ENCODE measurements at regions not wholly inside any gene's neighbourhood (a gene's known extent, or its start where the extent isn't known, plus 50 kb on each side); places are given as distances from the start of the nearest gene placed in this dataset.
A peak's percentile ranks its signal among the peaks of the same experiment; 100 is the strongest.

GRCh38 chr9:20225826-20226225, 396.5 kb downstream of the MLLT3 start:
- Mint-ChIP-seq H3K27ac (ENCODE audit: unreplicated experiment) (no peak overlapping the region), H3K4me1 (ENCODE audit: unreplicated experiment) (peaks cover 11% of the 10 kb centered on the region), H3K36me3 (ENCODE audit: unreplicated experiment) (no peaks in the 10 kb centered on the region), H3K9me3 (ENCODE audit: unreplicated experiment) (no peaks in the 10 kb centered on the region), H3K4me3 (ENCODE audit: unreplicated experiment) (peak overlapping the region; percentile 47), H3K27me3 (ENCODE audit: unreplicated experiment) (peaks cover 20% of the 10 kb centered on the region)
- DNase-seq (ENCODE audit: extremely low spot score, unreplicated experiment) = no peak
- TF ChIP-seq CTCF (IDR thresholded peaks at IDR 0.05) = no peak

GRCh38 chr9:20224756-20225155, 397.5 kb downstream of the MLLT3 start:
- no peak overlapping the region for H3K4me3 Mint-ChIP-seq (ENCODE audit: unreplicated experiment)
- H3K36me3 Mint-ChIP-seq (ENCODE audit: unreplicated experiment) = no peaks in the 10 kb centered on the region
- TF ChIP-seq CTCF (IDR thresholded peaks at IDR 0.05) = no peak
- peaks cover 11% of the 10 kb centered on the region for H3K4me1 Mint-ChIP-seq (ENCODE audit: unreplicated experiment)
- H3K9me3 Mint-ChIP-seq (ENCODE audit: unreplicated experiment) = no peaks in the 10 kb centered on the region
- H3K27ac Mint-ChIP-seq (ENCODE audit: unreplicated experiment) = no peak overlapping the region
- DNase-seq (ENCODE audit: extremely low spot score, unreplicated experiment) = no peak
- H3K27me3 Mint-ChIP-seq (ENCODE audit: unreplicated experiment) = peaks cover 20% of the 10 kb centered on the region

GRCh38 chr9:20220286-20220685, 402.0 kb downstream of the MLLT3 start:
- H3K4me1 Mint-ChIP-seq (ENCODE audit: unreplicated experiment) = no peaks in the 10 kb centered on the region
- H3K9me3 Mint-ChIP-seq (ENCODE audit: unreplicated experiment) = no peaks in the 10 kb centered on the region
- H3K27ac Mint-ChIP-seq (ENCODE audit: unreplicated experiment) = no peak overlapping the region
- H3K27me3 Mint-ChIP-seq (ENCODE audit: unreplicated experiment) = peaks cover 31% of the 10 kb centered on the region
- no peaks in the 10 kb centered on the region for H3K36me3 Mint-ChIP-seq (ENCODE audit: unreplicated experiment)
- DNase-seq (ENCODE audit: extremely low spot score, unreplicated experiment) = no peak
- no peak overlapping the region for H3K4me3 Mint-ChIP-seq (ENCODE audit: unreplicated experiment)
- no peak for TF ChIP-seq CTCF (IDR thresholded peaks at IDR 0.05)

- H3K27ac Mint-ChIP-seq (ENCODE audit: unreplicated experiment) = no peak overlapping the region
- no peak overlapping the region for H3K4me3 Mint-ChIP-seq (ENCODE audit: unreplicated experiment)
- no peak for TF ChIP-seq CTCF (IDR thresholded peaks at IDR 0.05)
- no peak for DNase-seq (ENCODE audit: extremely low spot score, unreplicated experiment)
- H3K4me1 Mint-ChIP-seq (ENCODE audit: unreplicated experiment) = no peaks in the 10 kb centered on the region
- H3K36me3 Mint-ChIP-seq (ENCODE audit: unreplicated experiment) = no peaks in the 10 kb centered on the region
- H3K9me3 Mint-ChIP-seq (ENCODE audit: unreplicated experiment) = no peaks in the 10 kb centered on the region
- peaks cover 31% of the 10 kb centered on the region for H3K27me3 Mint-ChIP-seq (ENCODE audit: unreplicated experiment)
Observed at GRCh38 chr9:20219437-20219836, 402.9 kb downstream of the MLLT3 start.

GRCh38 chr9:20217596-20217995, 404.7 kb downstream of the MLLT3 start:
- no peak for DNase-seq (ENCODE audit: extremely low spot score, unreplicated experiment)
- Mint-ChIP-seq H3K36me3 (ENCODE audit: unreplicated experiment) (no peaks in the 10 kb centered on the region), H3K27ac (ENCODE audit: unreplicated experiment) (no peak overlapping the region), H3K4me1 (ENCODE audit: unreplicated experiment) (no peaks in the 10 kb centered on the region), H3K27me3 (ENCODE audit: unreplicated experiment) (peaks cover 22% of the 10 kb centered on the region), H3K4me3 (ENCODE audit: unreplicated experiment) (no peak overlapping the region), H3K9me3 (ENCODE audit: unreplicated experiment) (no peaks in the 10 kb centered on the region)
- TF ChIP-seq CTCF (IDR thresholded peaks at IDR 0.05) = no peak
